H9 (cell line): ENCODE measurements at regions not wholly inside any gene's neighbourhood (a gene's known extent, or its start where the extent isn't known, plus 50 kb on each side); places are given as distances from the start of the nearest gene placed in this dataset.

Experiments
- DNase-seq: peaks from one replicate; pipeline ENCODE4 v3.0.0-alpha.2; 2017
- H2AFZ ChIP-seq: one replicate; pipeline ENCODE4 v1.6.1; 2013; ENCODE audit warnings: mild to moderate bottlenecking, low read length, control low read depth, moderate library complexity
- H2AK5ac ChIP-seq: 2 replicates; pipeline ENCODE4 v1.6.1; 2013; ENCODE audit warnings: low read length, control low read depth, mixed read lengths; ENCODE audit not compliant: insufficient read length
- H2BK120ac ChIP-seq: one replicate; pipeline ENCODE4 v1.6.1; 2013; ENCODE audit warnings: low read depth, mild to moderate bottlenecking, low read length, control low read depth, inconsistent platforms; ENCODE audit not compliant: poor library complexity, severe bottlenecking
- H2BK12ac ChIP-seq: 2 replicates; pipeline ENCODE4 v1.6.1; 2013; ENCODE audit warnings: low read length, control low read depth, mixed read lengths, low read depth; ENCODE audit not compliant: insufficient read length
- H2BK15ac ChIP-seq: 2 replicates; pipeline ENCODE4 v1.6.1; 2013; ENCODE audit warnings: low read depth, low read length, control low read depth
- H2BK20ac ChIP-seq: one replicate; pipeline ENCODE4 v1.6.1; 2013; ENCODE audit warnings: low read depth, mild to moderate bottlenecking, low read length, control low read depth, inconsistent platforms; ENCODE audit not compliant: poor library complexity, severe bottlenecking
- H2BK5ac ChIP-seq: 2 replicates; pipeline ENCODE4 v1.6.1; 2013; ENCODE audit warnings: low read length, control low read depth, mixed read lengths; ENCODE audit not compliant: insufficient read length
- H3K14ac ChIP-seq: 2 replicates; pipeline ENCODE4 v1.6.1; 2013; ENCODE audit warnings: low read length, control low read depth; ENCODE audit not compliant: insufficient read depth
- H3K18ac ChIP-seq: 2 replicates; pipeline ENCODE4 v1.6.1; 2013; ENCODE audit warnings: low read depth, mild to moderate bottlenecking, mixed read lengths, low read length, control low read depth; ENCODE audit not compliant: insufficient read length
- H3K23ac ChIP-seq: 2 replicates; pipeline ENCODE4 v1.6.1; 2013; ENCODE audit warnings: low read length, control low read depth, mixed read lengths, low read depth; ENCODE audit not compliant: insufficient read length
- H3K23me2 ChIP-seq: 2 replicates; pipeline ENCODE4 v1.6.1; 2013; ENCODE audit warnings: low read depth, mild to moderate bottlenecking, mixed read lengths, low read length, control low read depth; ENCODE audit not compliant: insufficient read length, poor library complexity, severe bottlenecking
- H3K27ac ChIP-seq: 2 replicates; pipeline ENCODE4 v1.5.1; 2013; ENCODE audit warnings: low read length, control low read depth, mixed read lengths, low read depth; ENCODE audit not compliant: insufficient read length
- H3K27me3 ChIP-seq: 2 replicates; pipeline ENCODE4 v1.6.1; 2013; ENCODE audit warnings: low read length, control low read depth, inconsistent platforms; ENCODE audit not compliant: insufficient read depth
- H3K4ac ChIP-seq: 2 replicates; pipeline ENCODE4 v1.6.1; 2013; ENCODE audit warnings: low read depth, mild to moderate bottlenecking, control low read depth, inconsistent platforms, low read length, moderate library complexity
- H3K4me1 ChIP-seq: 2 replicates; pipeline ENCODE4 v1.6.1; 2013; ENCODE audit warnings: low read length, control low read depth, inconsistent platforms; ENCODE audit not compliant: insufficient read depth
- H3K4me2 ChIP-seq: 2 replicates; pipeline ENCODE4 v1.6.1; 2013; ENCODE audit warnings: low read length, control low read depth, mixed read lengths; ENCODE audit not compliant: insufficient read length, insufficient read depth
- H3K56ac ChIP-seq: 2 replicates; pipeline ENCODE4 v1.6.1; 2013; ENCODE audit warnings: low read depth, mild to moderate bottlenecking, mixed read lengths, low read length, control low read depth; ENCODE audit not compliant: insufficient read length
- H3K79me1 ChIP-seq: 2 replicates; pipeline ENCODE4 v1.6.1; 2013; ENCODE audit warnings: low read depth, mild to moderate bottlenecking, moderate library complexity, low read length, control low read depth, inconsistent platforms; ENCODE audit not compliant: insufficient read depth, poor library complexity, severe bottlenecking
- H3K79me2 ChIP-seq: 2 replicates; pipeline ENCODE4 v1.6.1; 2013; ENCODE audit warnings: low read length, control low read depth, inconsistent platforms; ENCODE audit not compliant: insufficient read depth
- H3K9ac ChIP-seq: 2 replicates; pipeline ENCODE4 v1.6.1; 2013; ENCODE audit warnings: low read length, control low read depth, mixed read lengths; ENCODE audit not compliant: insufficient read length; ENCODE audit errors: extremely low read depth
- H3K9me3 ChIP-seq: one replicate; pipeline ENCODE4 v1.6.1; 2013; ENCODE audit warnings: low read depth, low read length, inconsistent platforms; ENCODE audit not compliant: control insufficient read depth
- H3T11ph ChIP-seq: one replicate; pipeline ENCODE4 v1.6.1; 2013; ENCODE audit warnings: mild to moderate bottlenecking, low read length, control low read depth, inconsistent platforms
- H4K20me1 ChIP-seq: one replicate; pipeline ENCODE4 v1.6.1; 2013; ENCODE audit not compliant: control insufficient read depth, insufficient read length, insufficient read depth
- H4K5ac ChIP-seq: 2 replicates; pipeline ENCODE4 v1.6.1; 2013; ENCODE audit warnings: low read depth, mild to moderate bottlenecking, mixed read lengths, low read length, control low read depth; ENCODE audit not compliant: insufficient read length
- H4K8ac ChIP-seq: replicated peaks from 2 replicates; pipeline ENCODE4 v1.6.1; 2013; ENCODE audit warnings: low read length, control low read depth, mixed read lengths, low read depth; ENCODE audit not compliant: insufficient read length
- H4K91ac ChIP-seq: 2 replicates; pipeline ENCODE4 v1.6.1; 2013; ENCODE audit warnings: low read depth, mild to moderate bottlenecking, moderate library complexity, mixed read lengths, low read length, control low read depth; ENCODE audit not compliant: insufficient read length
- H3K27ac Mint-ChIP-seq, 3 experiments: 2 replicates in 2 of 3; 3 replicates in 1 of 3; pipeline ENCODE4 v1.8.0; 2020 to 2021; ENCODE audit warnings: mixed read lengths in 3 of 3, mild to moderate bottlenecking in 1 of 3, moderate library complexity in 1 of 3
- H3K27me3 Mint-ChIP-seq: 2 replicates; pipeline ENCODE4 v1.8.0; 2021; ENCODE audit warnings: low read depth, mild to moderate bottlenecking, moderate library complexity, mixed read lengths
- H3K36me3 Mint-ChIP-seq, 3 experiments: 2 replicates in 2 of 3; 3 replicates in 1 of 3; pipeline ENCODE4 v1.8.0; 2020 to 2021; ENCODE audit warnings: low read depth in 3 of 3, mixed read lengths in 3 of 3; ENCODE audit not compliant: insufficient read depth in 1 of 3
- H3K4me1 Mint-ChIP-seq, 2 experiments: 2 replicates each; pipeline ENCODE4 v1.8.0; 2020; ENCODE audit warnings: mixed read lengths in 2 of 2
- H3K4me3 Mint-ChIP-seq, 2 experiments: 2 replicates in 1 of 2; 3 replicates in 1 of 2; pipeline ENCODE4 v1.8.0; 2020 to 2021; ENCODE audit warnings: mild to moderate bottlenecking in 2 of 2, mixed read lengths in 2 of 2, moderate library complexity in 1 of 2
- H3K9me3 Mint-ChIP-seq, 2 experiments: 2 replicates in 1 of 2; 3 replicates in 1 of 2; pipeline ENCODE4 v1.8.0; 2020; ENCODE audit warnings: mild to moderate bottlenecking in 2 of 2, mixed read lengths in 2 of 2, moderate library complexity in 1 of 2
- WGBS: extraction: QIAGEN DNeasy Blood & Tissue Kit; methylation state at CpG from one replicate; pipeline ENCODE4 v1.1.7; 2013; ENCODE audit warnings: missing lambda C conversion rate, low lambda C conversion rate, mixed read lengths; ENCODE audit not compliant: insufficient read length; ENCODE audit errors: extremely low coverage; 5-methylcytosine and 5-hydroxymethylcytosine counted together
- TF ChIP-seq, protein P1 (sequence below): fragments of 200-600 bp; sonication (generic); conservative IDR thresholded peaks from 3 replicates; pipeline ENCODE4 v1.8.0; 2021; ENCODE audit warnings: antibody characterized with exemption, mild to moderate bottlenecking

DNA sequence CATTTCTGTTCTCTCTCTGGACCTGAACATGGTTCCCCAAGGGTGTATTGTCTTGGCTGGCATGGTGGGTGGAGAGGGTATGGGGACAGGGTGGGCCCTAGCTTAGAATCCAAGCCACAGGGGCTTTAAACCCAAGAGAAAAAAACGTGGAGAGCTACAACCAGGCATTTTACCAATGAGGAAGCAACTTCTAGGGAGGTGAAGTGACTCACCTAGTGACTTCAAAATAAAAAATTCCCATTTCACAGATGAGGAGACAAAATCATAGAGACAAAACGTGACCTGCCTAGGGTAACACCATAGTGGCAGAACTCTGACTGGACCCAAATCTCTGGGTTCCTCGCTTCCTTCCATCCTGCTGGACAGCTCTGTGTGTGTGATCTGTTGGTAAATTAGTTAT is 216.8 kb downstream of the RPLP1 start:
- WGBS: no CpG with 5 or more reads among the region's 3 CpGs
- Histone ChIP-seq H3K14ac (no peak overlapping the region), H4K91ac (no peak overlapping the region), H3K56ac (no peak overlapping the region), H3K4me1 (no peaks in the 10 kb centered on the region), H3K23ac (no peak overlapping the region), H3K79me1 (no peaks in the 10 kb centered on the region), H2BK20ac (no peak overlapping the region), H3K18ac (no peak overlapping the region), H2BK5ac (no peak overlapping the region), H4K20me1 (no peaks in the 10 kb centered on the region), H4K8ac (no peak overlapping the region), H4K5ac (no peak overlapping the region), H3K4me2 (no peak overlapping the region), H3T11ph (no peak overlapping the region), H3K9ac (no peak overlapping the region), H2BK15ac (no peak overlapping the region), H2AK5ac (no peak overlapping the region), H3K9me3 (no peaks in the 10 kb centered on the region), H3K27ac (no peak overlapping the region), H3K27me3 (no peaks in the 10 kb centered on the region), H2BK12ac (no peak overlapping the region), H2AFZ (no peak overlapping the region), H2BK120ac (no peak overlapping the region), H3K79me2 (no peaks in the 10 kb centered on the region), H3K23me2 (no peaks in the 10 kb centered on the region), H3K4ac (no peak overlapping the region)
- Mint-ChIP-seq H3K27me3 (no peaks in the 10 kb centered on the region; the same call in 1 of the 2 replicates), H3K4me1 (peaks cover 6 to 16% of the 10 kb centered on the region in 2 experiments; a peak in 3 of 4 replicates), H3K9me3 (no peaks in the 10 kb centered on the region), H3K36me3 (no peaks in the 10 kb centered on the region), H3K4me3 (no peak overlapping the region), H3K27ac (no peak overlapping the region)
- TF ChIP-seq, protein P1, sequence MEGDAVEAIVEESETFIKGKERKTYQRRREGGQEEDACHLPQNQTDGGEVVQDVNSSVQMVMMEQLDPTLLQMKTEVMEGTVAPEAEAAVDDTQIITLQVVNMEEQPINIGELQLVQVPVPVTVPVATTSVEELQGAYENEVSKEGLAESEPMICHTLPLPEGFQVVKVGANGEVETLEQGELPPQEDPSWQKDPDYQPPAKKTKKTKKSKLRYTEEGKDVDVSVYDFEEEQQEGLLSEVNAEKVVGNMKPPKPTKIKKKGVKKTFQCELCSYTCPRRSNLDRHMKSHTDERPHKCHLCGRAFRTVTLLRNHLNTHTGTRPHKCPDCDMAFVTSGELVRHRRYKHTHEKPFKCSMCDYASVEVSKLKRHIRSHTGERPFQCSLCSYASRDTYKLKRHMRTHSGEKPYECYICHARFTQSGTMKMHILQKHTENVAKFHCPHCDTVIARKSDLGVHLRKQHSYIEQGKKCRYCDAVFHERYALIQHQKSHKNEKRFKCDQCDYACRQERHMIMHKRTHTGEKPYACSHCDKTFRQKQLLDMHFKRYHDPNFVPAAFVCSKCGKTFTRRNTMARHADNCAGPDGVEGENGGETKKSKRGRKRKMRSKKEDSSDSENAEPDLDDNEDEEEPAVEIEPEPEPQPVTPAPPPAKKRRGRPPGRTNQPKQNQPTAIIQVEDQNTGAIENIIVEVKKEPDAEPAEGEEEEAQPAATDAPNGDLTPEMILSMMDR: no peak
- no peak for DNase-seq
